Osteocyte (in vitro differentiated cells): ENCODE measurements at regions not wholly inside any gene's neighbourhood (a gene's known extent, or its start where the extent isn't known, plus 50 kb on each side); places are given as distances from the start of the nearest gene placed in this dataset.

ENCODE experiments used
- DNase-seq: peaks from one replicate; pipeline ENCODE4 v3.0.0; 2021; ENCODE audit warnings: mixed read lengths; ENCODE audit not compliant: unreplicated experiment; ENCODE audit errors: extremely low spot score
- H3K27ac Mint-ChIP-seq: one replicate; pipeline ENCODE4 v1.8.0; 2021; ENCODE audit warnings: mild to moderate bottlenecking, mixed read lengths; ENCODE audit not compliant: unreplicated experiment
- H3K27me3 Mint-ChIP-seq: one replicate; pipeline ENCODE4 v1.8.0; 2021; ENCODE audit warnings: mixed read lengths; ENCODE audit not compliant: unreplicated experiment
- H3K36me3 Mint-ChIP-seq: one replicate; pipeline ENCODE4 v1.8.0; 2021; ENCODE audit warnings: mixed read lengths; ENCODE audit not compliant: unreplicated experiment
- H3K4me1 Mint-ChIP-seq: one replicate; pipeline ENCODE4 v1.8.0; 2021; ENCODE audit warnings: mixed read lengths; ENCODE audit not compliant: unreplicated experiment
- H3K4me3 Mint-ChIP-seq: one replicate; pipeline ENCODE4 v1.8.0; 2021; ENCODE audit warnings: mild to moderate bottlenecking, moderate library complexity, mixed read lengths; ENCODE audit not compliant: unreplicated experiment
- H3K9me3 Mint-ChIP-seq: one replicate; pipeline ENCODE4 v1.8.0; 2021; ENCODE audit warnings: mixed read lengths; ENCODE audit not compliant: unreplicated experiment
- CTCF ChIP-seq: fragments of 200-600 bp; sonication (generic); IDR thresholded peaks from 2 replicates; pipeline ENCODE4 v1.5.0; 2021; ENCODE audit warnings: antibody characterized with exemption, mild to moderate bottlenecking, moderate library complexity

- H3K27me3 Mint-ChIP-seq = peaks cover 13% of the 10 kb centered on the region
- H3K36me3 Mint-ChIP-seq = no peaks in the 10 kb centered on the region
- no peak overlapping the region for H3K4me3 Mint-ChIP-seq
Measured at GRCh38 chr3:94359996-94360395, 297.1 kb downstream of the NSUN3 start.

GRCh38 chr3:94360987-94361386 lies 298.1 kb downstream of the NSUN3 start:
- no peaks in the 10 kb centered on the region for H3K36me3 Mint-ChIP-seq
- TF ChIP-seq CTCF = no peak
- H3K9me3 Mint-ChIP-seq = no peaks in the 10 kb centered on the region
- no peak overlapping the region for H3K27ac Mint-ChIP-seq
- DNase-seq = no peak
- no peaks in the 10 kb centered on the region for H3K4me1 Mint-ChIP-seq
- peaks cover 13% of the 10 kb centered on the region for H3K27me3 Mint-ChIP-seq
- H3K4me3 Mint-ChIP-seq = no peak overlapping the region

More at GRCh38 chr3:94359996-94360395, 297.1 kb downstream of the NSUN3 start:
- Mint-ChIP-seq H3K27ac (no peak overlapping the region), H3K9me3 (no peaks in the 10 kb centered on the region), H3K4me1 (no peaks in the 10 kb centered on the region)
- no peak for DNase-seq
- TF ChIP-seq CTCF = no peak

- Mint-ChIP-seq H3K9me3 (no peaks in the 10 kb centered on the region), H3K4me1 (no peaks in the 10 kb centered on the region), H3K36me3 (no peaks in the 10 kb centered on the region), H3K27ac (no peak overlapping the region), H3K4me3 (no peak overlapping the region), H3K27me3 (peaks cover 16% of the 10 kb centered on the region)
- no peak for TF ChIP-seq CTCF
- no peak for DNase-seq
Measured at GRCh38 chr3:94362393-94362792, 299.5 kb downstream of the NSUN3 start.

- H3K36me3 Mint-ChIP-seq = no peaks in the 10 kb centered on the region
- H3K4me1 Mint-ChIP-seq = no peaks in the 10 kb centered on the region
- no peak for DNase-seq
- peaks cover 25% of the 10 kb centered on the region for H3K27me3 Mint-ChIP-seq
- no peak overlapping the region for H3K27ac Mint-ChIP-seq
- H3K4me3 Mint-ChIP-seq = no peak overlapping the region
- H3K9me3 Mint-ChIP-seq = peaks cover 15% of the 10 kb centered on the region
- no peak for TF ChIP-seq CTCF
Measured at GRCh38 chr3:94365006-94365405, 302.1 kb downstream of the NSUN3 start.

GRCh38 chr3:94372026-94372425 lies 309.2 kb downstream of the NSUN3 start:
- H3K27ac Mint-ChIP-seq = no peak overlapping the region
- H3K27me3 Mint-ChIP-seq = peaks cover 32% of the 10 kb centered on the region
- peaks cover 21% of the 10 kb centered on the region for H3K9me3 Mint-ChIP-seq
- TF ChIP-seq CTCF = no peak
- no peak for DNase-seq
- H3K4me1 Mint-ChIP-seq = no peaks in the 10 kb centered on the region
- no peak overlapping the region for H3K4me3 Mint-ChIP-seq
- H3K36me3 Mint-ChIP-seq = no peaks in the 10 kb centered on the region
